Colonic mucosa (tissue), 4 donors: ENCODE measurements at regions not wholly inside any gene's neighbourhood (a gene's known extent, or its start where the extent isn't known, plus 50 kb on each side); places are given as distances from the start of the nearest gene placed in this dataset.

Experiments
- DNase-seq: peaks from one replicate; pipeline ENCODE4 v3.0.0-alpha.2; 2020
- H3K27ac ChIP-seq: fragments of 200-600 bp; one replicate; pipeline ENCODE4 v1.8.0; 2021
- H3K27me3 ChIP-seq: fragments of 200-600 bp; one replicate; pipeline ENCODE4 v1.8.0; 2021
- H3K36me3 ChIP-seq: fragments of 200-600 bp; one replicate; pipeline ENCODE4 v1.8.0; 2021
- H3K4me1 ChIP-seq: fragments of 200-600 bp; one replicate; pipeline ENCODE4 v1.8.0; 2021; ENCODE audit warnings: mild to moderate bottlenecking
- H3K4me3 ChIP-seq: fragments of 200-600 bp; one replicate; pipeline ENCODE4 v1.8.0; 2021
- H3K9ac ChIP-seq, 2 donors: one replicate each; pipeline ENCODE4 v1.7.0; 2013; ENCODE audit warnings: control low read depth in 2 of 2, low read depth in 2 of 2, low read length in 2 of 2
- H3K9me3 ChIP-seq: fragments of 200-600 bp; one replicate; pipeline ENCODE4 v1.8.0; 2021
- intact Hi-C: fragments of 100-400 bp; cut with DNase I; formaldehyde crosslinking; loops from one replicate; pipeline ENCODE4 v1.14.1; 2022
- TF ChIP-seq, protein P1 (sequence below): fragments of 200-600 bp; IDR thresholded peaks from one replicate; pipeline ENCODE4 v1.8.0; 2022; ENCODE audit warnings: antibody characterized with exemption, mild to moderate bottlenecking
- donor health status: healthy.
- donor health status: DM: no; HTN: no; CAD: no.
- donor health status: DM: no; HTN: no; CAD: no.

DNA sequence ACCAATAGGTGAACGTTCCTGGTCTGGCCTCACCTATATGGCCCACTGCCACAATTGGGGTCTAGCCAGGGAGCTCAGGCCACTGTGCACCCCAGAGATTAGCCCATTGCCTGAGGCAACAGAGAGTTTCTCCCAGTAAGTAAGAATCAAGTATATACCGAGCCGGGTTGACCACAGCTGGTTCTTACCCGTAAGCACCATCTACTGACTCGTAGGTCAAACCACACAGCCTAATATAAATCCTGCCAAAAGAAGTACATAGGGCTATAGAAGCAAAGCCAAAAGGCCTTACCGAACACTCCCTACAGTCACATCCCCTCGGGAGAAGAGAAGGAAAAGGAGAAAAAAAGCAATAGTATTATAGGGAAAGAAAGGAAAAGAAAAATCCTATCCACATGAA, 463.6 kb upstream of the GJE1 start:
- no peak for DNase-seq
- Histone ChIP-seq H3K4me1 (no peaks in the 10 kb centered on the region), H3K9me3 (no peaks in the 10 kb centered on the region), H3K27me3 (no peaks in the 10 kb centered on the region), H3K36me3 (no peaks in the 10 kb centered on the region), H3K4me3 (no peak overlapping the region), H3K27ac (no peak overlapping the region), H3K9ac (no peak overlapping the region)
- TF ChIP-seq, protein P1, sequence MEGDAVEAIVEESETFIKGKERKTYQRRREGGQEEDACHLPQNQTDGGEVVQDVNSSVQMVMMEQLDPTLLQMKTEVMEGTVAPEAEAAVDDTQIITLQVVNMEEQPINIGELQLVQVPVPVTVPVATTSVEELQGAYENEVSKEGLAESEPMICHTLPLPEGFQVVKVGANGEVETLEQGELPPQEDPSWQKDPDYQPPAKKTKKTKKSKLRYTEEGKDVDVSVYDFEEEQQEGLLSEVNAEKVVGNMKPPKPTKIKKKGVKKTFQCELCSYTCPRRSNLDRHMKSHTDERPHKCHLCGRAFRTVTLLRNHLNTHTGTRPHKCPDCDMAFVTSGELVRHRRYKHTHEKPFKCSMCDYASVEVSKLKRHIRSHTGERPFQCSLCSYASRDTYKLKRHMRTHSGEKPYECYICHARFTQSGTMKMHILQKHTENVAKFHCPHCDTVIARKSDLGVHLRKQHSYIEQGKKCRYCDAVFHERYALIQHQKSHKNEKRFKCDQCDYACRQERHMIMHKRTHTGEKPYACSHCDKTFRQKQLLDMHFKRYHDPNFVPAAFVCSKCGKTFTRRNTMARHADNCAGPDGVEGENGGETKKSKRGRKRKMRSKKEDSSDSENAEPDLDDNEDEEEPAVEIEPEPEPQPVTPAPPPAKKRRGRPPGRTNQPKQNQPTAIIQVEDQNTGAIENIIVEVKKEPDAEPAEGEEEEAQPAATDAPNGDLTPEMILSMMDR: no peak
- intact Hi-C loops: no loop called here

DNA sequence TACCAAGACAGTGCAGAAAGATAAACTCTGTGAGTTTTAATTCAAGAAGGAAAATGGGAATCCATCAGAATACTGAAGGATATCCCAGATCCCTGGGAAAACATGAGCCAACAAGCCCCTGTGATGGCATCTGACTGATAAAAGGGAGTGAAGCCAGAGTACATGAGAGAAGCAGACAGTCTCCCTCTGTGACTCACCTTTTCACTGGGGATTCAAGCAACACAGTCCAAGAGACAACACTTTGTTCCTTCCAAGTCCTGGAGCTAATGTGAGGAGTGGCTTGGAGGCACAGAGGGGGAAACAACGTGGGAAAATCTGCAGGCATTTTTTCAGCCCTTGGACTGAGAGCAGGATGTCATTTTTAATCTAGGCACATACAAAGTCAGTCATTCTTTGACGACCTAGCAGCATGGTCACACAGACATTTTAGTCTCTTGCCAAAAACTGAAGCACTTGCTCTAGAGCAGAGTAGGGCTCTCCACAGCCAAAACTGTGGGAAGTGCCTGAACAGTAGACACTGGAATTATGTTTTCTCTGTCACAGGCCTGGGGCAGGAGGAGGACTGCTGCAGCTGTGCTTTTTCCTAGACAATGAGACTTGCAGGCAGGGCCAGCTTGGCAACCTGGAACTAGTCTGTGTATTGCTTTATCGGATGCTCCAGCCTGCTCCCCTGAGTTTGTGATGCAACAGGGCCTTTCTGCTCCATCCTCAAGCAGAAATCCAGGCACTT, 465.0 kb upstream of the GJE1 start:
- Histone ChIP-seq H3K4me3 (no peak overlapping the region), H3K27ac (no peak overlapping the region), H3K36me3 (no peaks in the 10 kb centered on the region), H3K9ac (no peak overlapping the region), H3K9me3 (no peaks in the 10 kb centered on the region), H3K4me1 (no peaks in the 10 kb centered on the region), H3K27me3 (no peaks in the 10 kb centered on the region)
- intact Hi-C loops: no loop called here
- no peak for DNase-seq
- TF ChIP-seq, protein P1: no peak

DNA sequence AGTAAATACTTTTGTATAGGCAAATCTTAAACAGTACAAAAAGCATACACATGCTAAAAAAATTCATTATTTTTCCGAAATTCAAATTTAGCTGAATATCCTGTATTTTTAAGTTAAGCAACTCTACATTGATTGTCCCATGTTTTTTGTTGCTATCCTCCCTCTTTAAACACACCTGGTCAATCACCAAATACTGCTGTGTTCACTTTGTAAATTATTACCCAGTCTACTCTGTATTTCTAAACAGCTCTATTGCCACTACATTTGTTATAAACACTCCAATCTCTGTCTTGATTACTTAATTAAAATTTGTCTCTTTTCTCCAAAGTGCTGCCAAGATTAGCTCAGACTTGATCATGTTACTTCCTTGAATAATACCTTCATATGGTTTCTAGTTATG, 466.5 kb upstream of the GJE1 start:
- Histone ChIP-seq H3K27ac (no peak overlapping the region), H3K9me3 (no peaks in the 10 kb centered on the region), H3K9ac (no peak overlapping the region), H3K4me1 (no peaks in the 10 kb centered on the region), H3K36me3 (no peaks in the 10 kb centered on the region), H3K4me3 (no peak overlapping the region), H3K27me3 (no peaks in the 10 kb centered on the region)
- DNase-seq: no peak
- intact Hi-C loops: no loop called here
- TF ChIP-seq, protein P1: no peak

DNA sequence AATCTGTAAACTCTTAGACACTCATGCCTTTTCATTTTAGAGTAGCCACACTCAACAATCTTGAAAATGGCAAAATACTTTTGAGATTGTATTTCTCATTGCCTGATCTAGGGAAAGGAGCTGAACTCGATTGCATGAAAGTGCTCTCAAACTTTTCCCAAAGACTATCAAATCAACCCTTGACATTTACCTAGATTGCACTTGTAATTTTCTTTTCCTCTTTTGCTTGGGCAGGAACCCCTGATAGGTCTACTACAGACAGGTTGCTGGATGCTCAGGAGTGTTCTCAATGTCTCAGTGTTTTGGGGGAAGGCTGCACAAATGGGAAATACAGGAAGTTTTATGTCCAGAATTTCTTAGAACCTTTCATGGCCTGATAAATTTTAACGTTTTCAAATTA, 468.0 kb upstream of the GJE1 start:
- no peaks in the 10 kb centered on the region for H3K36me3 ChIP-seq
- intact Hi-C loops: no loop called here
- no peak overlapping the region for H3K27ac ChIP-seq
- H3K27me3 ChIP-seq: no peaks in the 10 kb centered on the region
- no peak overlapping the region for H3K4me3 ChIP-seq
- no peak for DNase-seq
- H3K4me1 ChIP-seq: no peaks in the 10 kb centered on the region
- TF ChIP-seq, protein P1: no peak
- H3K9me3 ChIP-seq: no peaks in the 10 kb centered on the region
- no peak overlapping the region for H3K9ac ChIP-seq

DNA sequence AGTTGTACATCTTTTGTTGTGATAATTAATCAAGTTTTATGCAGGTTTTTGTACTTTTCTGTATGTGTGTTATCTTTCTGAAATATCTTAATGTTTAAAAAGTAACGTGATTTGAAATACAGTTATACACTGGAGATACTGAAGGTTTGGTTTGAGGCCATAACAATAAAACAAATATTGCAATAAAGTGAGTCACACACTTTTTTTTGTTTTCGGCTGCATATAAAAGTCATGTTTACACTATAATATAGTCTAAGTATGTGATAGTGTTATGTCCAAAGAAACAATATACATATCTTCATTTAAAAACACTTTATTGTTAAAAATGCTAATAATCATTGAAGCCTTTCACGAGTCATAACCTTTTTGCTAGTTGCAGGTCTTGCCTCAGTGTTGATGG, 473.1 kb upstream of the GJE1 start:
- no peaks in the 10 kb centered on the region for H3K9me3 ChIP-seq
- H3K4me1 ChIP-seq: no peaks in the 10 kb centered on the region
- no peak for DNase-seq
- no peaks in the 10 kb centered on the region for H3K36me3 ChIP-seq
- H3K4me3 ChIP-seq: no peak overlapping the region
- H3K27me3 ChIP-seq: no peaks in the 10 kb centered on the region
- intact Hi-C loops: no loop called here
- TF ChIP-seq, protein P1: no peak
- no peak overlapping the region for H3K27ac ChIP-seq
- H3K9ac ChIP-seq: no peak overlapping the region
